Thyroid gland (tissue), 4 donors: ENCODE measurements at regions not wholly inside any gene's neighbourhood (a gene's known extent, or its start where the extent isn't known, plus 50 kb on each side); places are given as distances from the start of the nearest gene placed in this dataset.

Experiments
- CTCF ChIP-seq, 6 experiments: fragments of 200-600 bp in 3 of 6; fragments of 450-650 bp in 3 of 6; sonication (generic) in 3 of 6; IDR thresholded peaks; one replicate each; pipeline ENCODE4 v1.5.1; 2016 to 2019; ENCODE audit warnings: antibody characterized with exemption in 6 of 6, mild to moderate bottlenecking in 2 of 6, inconsistent platforms in 1 of 6, moderate library complexity in 1 of 6
- POLR2A ChIP-seq, 2 donors: fragments of 450-650 bp; IDR thresholded peaks; one replicate each; pipeline ENCODE4 v1.6.1; 2017; ENCODE audit warnings: antibody characterized with exemption in 2 of 2, mild to moderate bottlenecking in 2 of 2, moderate library complexity in 1 of 2

GRCh38 chr5:99936911-99937310 lies 598.3 kb upstream of the FAM174A start:
- TF ChIP-seq CTCF (IDR thresholded peaks at IDR 0.05) (no peak), POLR2A (IDR thresholded peaks at IDR 0.05) (no peak)
